PC-3 (cell line): ENCODE measurements at regions not wholly inside any gene's neighbourhood (a gene's known extent, or its start where the extent isn't known, plus 50 kb on each side); places are given as distances from the start of the nearest gene placed in this dataset.

Experiments used
- ATAC-seq: fragments of 200-7000 bp; cut with Tn5 transposase; 2 replicates; pipeline ENCODE4 v1.9.1; 2020; ENCODE audit warnings: mild to moderate bottlenecking, moderate library complexity
- BruUV-seq: library from RNA; stranded (reverse); fragments of 400-500 nt; replicated peaks from 2 replicates; lab custom pipeline; 2021; lab: Mats Ljungman, UMichigan
- CTCF ChIA-PET: fragments of 300-600 bp; sonication (Branson Sonifier 250); formaldehyde crosslinking; loops from one replicate; lab custom pipeline; 2022; ENCODE audit warnings: antibody characterized with exemption; lab: Charles Lee
- POLR2A ChIA-PET: fragments of 300-600 bp; sonication (Branson Sonifier 250); formaldehyde crosslinking; loops from one replicate; lab custom pipeline; 2022; ENCODE audit warnings: antibody characterized with exemption; ENCODE audit not compliant: unreplicated experiment; lab: Charles Lee
- DNase-seq: peaks from one replicate; pipeline ENCODE4 v3.0.0-alpha.2; 2015
- H2AFZ ChIP-seq: fragments of 300-600 bp; sonication (generic); 2 replicates; pipeline ENCODE4 v1.6.0; 2016; ENCODE audit warnings: antibody characterized with exemption, low read length
- H3F3A ChIP-seq: fragments of 300-600 bp; sonication (generic); one replicate; pipeline ENCODE4 v1.6.0; 2017; ENCODE audit warnings: antibody characterized with exemption, low read length, control low read depth, mild to moderate bottlenecking; ENCODE audit not compliant: unreplicated experiment
- H3K27ac ChIP-seq: fragments of 300-600 bp; sonication (generic); 2 replicates; pipeline ENCODE4 v1.5.1; 2016; ENCODE audit warnings: mild to moderate bottlenecking, low read length
- H3K27me3 ChIP-seq: fragments of 300-600 bp; sonication (generic); 2 replicates; pipeline ENCODE4 v1.6.1; 2016; ENCODE audit warnings: low read length, mixed read lengths
- H3K36me3 ChIP-seq: fragments of 300-600 bp; sonication (generic); 2 replicates; pipeline ENCODE4 v1.6.1; 2016; ENCODE audit warnings: low read depth, mixed run types, low read length, mixed read lengths
- H3K4me1 ChIP-seq: fragments of 300-600 bp; sonication (generic); 2 replicates; pipeline ENCODE4 v1.5.1; 2016; ENCODE audit warnings: low read length; ENCODE audit not compliant: insufficient read depth
- H3K4me2 ChIP-seq: fragments of 300-600 bp; sonication (generic); 2 replicates; pipeline ENCODE4 v1.6.0; 2016; ENCODE audit warnings: low read length
- H3K4me3 ChIP-seq: fragments of 300-600 bp; sonication (generic); 2 replicates; pipeline ENCODE4 v1.5.1; 2016; ENCODE audit warnings: mild to moderate bottlenecking, low read length, mixed read lengths
- H3K79me2 ChIP-seq: fragments of 300-600 bp; sonication (generic); 2 replicates; pipeline ENCODE4 v1.6.1; 2017; ENCODE audit warnings: low read length, mixed read lengths
- H3K9ac ChIP-seq: fragments of 300-600 bp; sonication (generic); 2 replicates; pipeline ENCODE4 v1.6.0; 2016; ENCODE audit warnings: mild to moderate bottlenecking, low read length
- H3K9me2 ChIP-seq: fragments of 300-600 bp; sonication (generic); replicated peaks from 2 replicates; pipeline ENCODE4 v1.6.1; 2016; ENCODE audit warnings: mixed run types, low read length, mixed read lengths
- H3K9me3 ChIP-seq: fragments of 300-600 bp; sonication (generic); 2 replicates; pipeline ENCODE4 v1.6.1; 2016; ENCODE audit warnings: low read length, mixed read lengths
- H4K20me1 ChIP-seq: fragments of 300-600 bp; sonication (generic); 2 replicates; pipeline ENCODE4 v1.6.1; 2016; ENCODE audit warnings: low read length, mixed read lengths
- CTCF ChIP-seq: fragments of 300-600 bp; sonication (generic); conservative IDR thresholded peaks from 2 replicates; pipeline ENCODE4 v1.5.1; 2017; ENCODE audit warnings: antibody characterized with exemption, low read depth, mild to moderate bottlenecking, low read length
- EZH2 ChIP-seq: fragments of 300-600 bp; sonication (generic); IDR thresholded peaks from one replicate; pipeline ENCODE4 v1.6.1; 2017; ENCODE audit warnings: antibody characterized with exemption, mild to moderate bottlenecking, low read length; ENCODE audit not compliant: unreplicated experiment
- EZH2phosphoT487 ChIP-seq: fragments of 300-600 bp; sonication (generic); IDR thresholded peaks from 2 replicates; pipeline ENCODE4 v1.6.1; 2018; ENCODE audit warnings: mild to moderate bottlenecking, antibody characterized with exemption, low read length, borderline replicate concordance
- intact Hi-C: fragments of 100-400 bp; cut with micrococcal nuclease; formaldehyde crosslinking; loops from 2 replicates; pipeline ENCODE4 v1.9.0; 2023

- H3K36me3 ChIP-seq = no peaks in the 10 kb centered on the region
- H3K9me3 ChIP-seq = no peaks in the 10 kb centered on the region
- H3F3A ChIP-seq = no peaks in the 10 kb centered on the region
- ATAC-seq = no peak
- DNase-seq = no peak
- no peak overlapping the region for H3K4me2 ChIP-seq
- H3K9ac ChIP-seq = no peak overlapping the region
- no peak overlapping the region for H3K27ac ChIP-seq
- intact Hi-C loops = no loop called here
- no peaks in the 10 kb centered on the region for H3K79me2 ChIP-seq
- H3K9me2 ChIP-seq = no peaks in the 10 kb centered on the region
- no TSS peak for BruUV-seq
- H4K20me1 ChIP-seq = no peaks in the 10 kb centered on the region
- peaks cover 9% of the 10 kb centered on the region for H3K4me1 ChIP-seq
- TF ChIP-seq EZH2 (no peak), EZH2phosphoT487 (no peak), CTCF (no peak)
- no peak overlapping the region for H3K4me3 ChIP-seq
- no peaks in the 10 kb centered on the region for H3K27me3 ChIP-seq
- H2AFZ ChIP-seq = no peak overlapping the region
- POLR2A ChIA-PET = interaction anchor here (0.6 kb wide), 1 partner anchor 124 kb away, joined by 4 read pairs; no protein-coding TSS in a partner anchor
- CTCF ChIA-PET = no interaction called here
Measured at GRCh38 chr5:17340379-17340778, 122.9 kb downstream of the BASP1 start.

GRCh38 chr5:17340819-17341218 is 123.4 kb downstream of the BASP1 start:
- H3K4me3 ChIP-seq = no peak overlapping the region
- CTCF ChIA-PET = no interaction called here

More at GRCh38 chr5:17340819-17341218, 123.4 kb downstream of the BASP1 start:
- Histone ChIP-seq H3K4me1 (peaks cover 9% of the 10 kb centered on the region), H3K4me2 (no peak overlapping the region), H4K20me1 (no peaks in the 10 kb centered on the region), H3K79me2 (no peaks in the 10 kb centered on the region), H3F3A (no peaks in the 10 kb centered on the region), H3K9me3 (no peaks in the 10 kb centered on the region), H3K9ac (no peak overlapping the region), H3K27ac (no peak overlapping the region), H3K27me3 (no peaks in the 10 kb centered on the region), H3K9me2 (no peaks in the 10 kb centered on the region), H2AFZ (no peak overlapping the region), H3K36me3 (no peaks in the 10 kb centered on the region)
- intact Hi-C loops = no loop called here
- TF ChIP-seq EZH2 (no peak), EZH2phosphoT487 (no peak), CTCF (no peak)
- DNase-seq (no peak), ATAC-seq (no peak)
- POLR2A ChIA-PET = interaction anchor here (0.6 kb wide), 1 partner anchor 125 kb away, joined by 4 read pairs; no protein-coding TSS in a partner anchor
- BruUV-seq = no TSS peak
